Neural cell (in vitro differentiated cells): ENCODE measurements at regions not wholly inside any gene's neighbourhood (a gene's known extent, or its start where the extent isn't known, plus 50 kb on each side); places are given as distances from the start of the nearest gene placed in this dataset.

Experiments
- H2AFZ ChIP-seq: fragments of 200-600, 300-800 bp; sonication (generic), shearing (Covaris generic); 2 replicates; pipeline ENCODE4 v1.6.0; 2014; ENCODE audit warnings: low read depth, mild to moderate bottlenecking, antibody characterized with exemption, low read length, moderate library complexity
- H3F3A ChIP-seq: fragments of 200-600 bp; shearing (Covaris generic); 2 replicates; pipeline ENCODE4 v1.6.1; 2016; ENCODE audit warnings: mild to moderate bottlenecking, moderate library complexity, mixed read lengths, antibody characterized with exemption, low read length; ENCODE audit not compliant: insufficient read depth, poor library complexity, severe bottlenecking
- H3K27ac ChIP-seq: fragments of 200-600, 300-800 bp; sonication (generic), shearing (Covaris generic); 2 replicates; pipeline ENCODE4 v1.5.1; 2014; ENCODE audit warnings: mild to moderate bottlenecking, low read length, moderate library complexity
- H3K27me3 ChIP-seq: fragments of 300-800, 200-600 bp; sonication (generic), shearing (Covaris generic); 2 replicates; pipeline ENCODE4 v1.6.0; 2014; ENCODE audit warnings: mild to moderate bottlenecking, low read depth, low read length, moderate library complexity; ENCODE audit not compliant: insufficient read depth
- H3K36me3 ChIP-seq: fragments of 300-800, 200-600 bp; sonication (generic), shearing (Covaris generic); 2 replicates; pipeline ENCODE4 v1.5.1; 2014; ENCODE audit warnings: mild to moderate bottlenecking, antibody characterized with exemption, low read length, moderate library complexity; ENCODE audit not compliant: insufficient read depth
- H3K4me2 ChIP-seq: fragments of 300-800, 200-600 bp; sonication (generic), shearing (Covaris generic); 2 replicates; pipeline ENCODE4 v1.6.0; 2014; ENCODE audit warnings: mild to moderate bottlenecking, low read length
- H3K4me3 ChIP-seq: fragments of 300-800, 200-600 bp; sonication (generic), shearing (Covaris generic); 2 replicates; pipeline ENCODE4 v1.5.1; 2014; ENCODE audit warnings: mild to moderate bottlenecking, low read length, moderate library complexity
- H3K79me2 ChIP-seq: fragments of 200-600 bp; shearing (Covaris generic); replicated peaks from 2 replicates; pipeline ENCODE4 v1.6.0; 2014; ENCODE audit warnings: mild to moderate bottlenecking, low read length, moderate library complexity; ENCODE audit not compliant: insufficient read depth
- H3K9ac ChIP-seq: fragments of 300-800, 200-600 bp; sonication (generic), shearing (Covaris generic); 2 replicates; pipeline ENCODE4 v1.6.1; 2016; ENCODE audit warnings: mild to moderate bottlenecking, low read length, mixed read lengths
- H3K9me2 ChIP-seq: fragments of 200-600 bp; shearing (Covaris generic); 2 replicates; pipeline ENCODE4 v1.6.1; 2016; ENCODE audit warnings: mild to moderate bottlenecking, low read length, mixed read lengths; ENCODE audit not compliant: insufficient read depth
- H3K9me3 ChIP-seq: fragments of 200-600, 300-800 bp; sonication (generic), shearing (Covaris generic); 2 replicates; pipeline ENCODE4 v1.6.1; 2016; ENCODE audit warnings: mild to moderate bottlenecking, mixed run types, low read length, moderate library complexity, mixed read lengths
- H4K20me1 ChIP-seq: fragments of 200-600 bp; shearing (Covaris generic); 2 replicates; pipeline ENCODE4 v1.6.1; 2016; ENCODE audit warnings: mild to moderate bottlenecking, mixed run types; ENCODE audit not compliant: insufficient read depth
- EP300 ChIP-seq: fragments of 450-650 bp; conservative IDR thresholded peaks from 2 replicates; pipeline ENCODE4 v1.6.1; 2014; ENCODE audit warnings: antibody characterized with exemption, mild to moderate bottlenecking, moderate library complexity; ENCODE audit not compliant: poor library complexity, severe bottlenecking
- EZH2 ChIP-seq: fragments of 200-600, 300-800 bp; shearing (Covaris generic), sonication (generic); IDR thresholded peaks from 2 replicates; pipeline ENCODE4 v1.6.1; 2014; ENCODE audit warnings: antibody characterized with exemption, low read length, borderline replicate concordance, mild to moderate bottlenecking; ENCODE audit not compliant: insufficient read depth, poor library complexity, severe bottlenecking
- MXI1 ChIP-seq: fragments of 450-650 bp; conservative IDR thresholded peaks from 2 replicates; pipeline ENCODE4 v1.6.1; 2014; ENCODE audit warnings: antibody characterized with exemption, mild to moderate bottlenecking; ENCODE audit not compliant: poor library complexity, severe bottlenecking
- POLR2AphosphoS5 ChIP-seq: IDR thresholded peaks from 2 replicates; pipeline ENCODE4 v1.6.1; 2012
- RAD21 ChIP-seq: fragments of 450-650 bp; conservative IDR thresholded peaks from 2 replicates; pipeline ENCODE4 v1.6.1; 2014; ENCODE audit warnings: antibody characterized with exemption, mild to moderate bottlenecking, moderate library complexity
- SMC3 ChIP-seq: fragments of 450-650 bp; conservative IDR thresholded peaks from 2 replicates; pipeline ENCODE4 v1.6.1; 2014; ENCODE audit warnings: antibody characterized with exemption, mild to moderate bottlenecking, moderate library complexity; ENCODE audit not compliant: poor library complexity
- TAF1 ChIP-seq: IDR thresholded peaks from 2 replicates; pipeline ENCODE4 v1.6.1; 2012; ENCODE audit warnings: low read depth
- TF ChIP-seq, protein P1 (sequence below): IDR thresholded peaks from 2 replicates; pipeline ENCODE4 v1.6.1; 2012; ENCODE audit warnings: borderline replicate concordance
- TF ChIP-seq, protein P2 (sequence below): fragments of 450-650 bp; IDR thresholded peaks from 2 replicates; pipeline ENCODE4 v1.5.1; 2014; ENCODE audit warnings: antibody characterized with exemption, mild to moderate bottlenecking, moderate library complexity; ENCODE audit not compliant: poor library complexity, severe bottlenecking

DNA sequence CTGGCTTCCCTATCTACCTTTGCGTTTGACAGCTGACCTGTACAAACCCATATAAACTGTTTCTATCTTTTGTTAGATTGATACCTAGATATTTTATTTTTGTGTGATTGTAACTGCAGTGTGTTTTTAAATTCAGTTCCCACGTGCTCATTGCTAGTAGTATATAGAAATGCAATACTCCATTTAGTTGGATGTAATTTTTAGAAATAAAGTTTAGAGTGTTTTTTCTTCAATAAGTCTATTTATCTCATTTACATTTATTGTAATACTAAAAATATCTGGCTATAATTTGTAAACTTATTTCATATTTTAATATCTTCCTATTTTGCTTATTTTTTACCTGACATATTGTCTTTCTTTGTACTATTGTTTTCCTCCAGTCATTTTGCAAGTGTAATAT is 329.7 kb upstream of the ADARB2 start:
- no peak overlapping the region for H3K4me2 ChIP-seq
- no peaks in the 10 kb centered on the region for H3K9me3 ChIP-seq
- H3K9me2 ChIP-seq = no peaks in the 10 kb centered on the region
- no peak overlapping the region for H2AFZ ChIP-seq
- no peaks in the 10 kb centered on the region for H3K79me2 ChIP-seq
- no peak overlapping the region for H3K4me3 ChIP-seq
- no peaks in the 10 kb centered on the region for H3K27me3 ChIP-seq
- H3F3A ChIP-seq = no peaks in the 10 kb centered on the region
- H4K20me1 ChIP-seq = no peaks in the 10 kb centered on the region
- no peak overlapping the region for H3K9ac ChIP-seq
- TF ChIP-seq, protein P1, sequence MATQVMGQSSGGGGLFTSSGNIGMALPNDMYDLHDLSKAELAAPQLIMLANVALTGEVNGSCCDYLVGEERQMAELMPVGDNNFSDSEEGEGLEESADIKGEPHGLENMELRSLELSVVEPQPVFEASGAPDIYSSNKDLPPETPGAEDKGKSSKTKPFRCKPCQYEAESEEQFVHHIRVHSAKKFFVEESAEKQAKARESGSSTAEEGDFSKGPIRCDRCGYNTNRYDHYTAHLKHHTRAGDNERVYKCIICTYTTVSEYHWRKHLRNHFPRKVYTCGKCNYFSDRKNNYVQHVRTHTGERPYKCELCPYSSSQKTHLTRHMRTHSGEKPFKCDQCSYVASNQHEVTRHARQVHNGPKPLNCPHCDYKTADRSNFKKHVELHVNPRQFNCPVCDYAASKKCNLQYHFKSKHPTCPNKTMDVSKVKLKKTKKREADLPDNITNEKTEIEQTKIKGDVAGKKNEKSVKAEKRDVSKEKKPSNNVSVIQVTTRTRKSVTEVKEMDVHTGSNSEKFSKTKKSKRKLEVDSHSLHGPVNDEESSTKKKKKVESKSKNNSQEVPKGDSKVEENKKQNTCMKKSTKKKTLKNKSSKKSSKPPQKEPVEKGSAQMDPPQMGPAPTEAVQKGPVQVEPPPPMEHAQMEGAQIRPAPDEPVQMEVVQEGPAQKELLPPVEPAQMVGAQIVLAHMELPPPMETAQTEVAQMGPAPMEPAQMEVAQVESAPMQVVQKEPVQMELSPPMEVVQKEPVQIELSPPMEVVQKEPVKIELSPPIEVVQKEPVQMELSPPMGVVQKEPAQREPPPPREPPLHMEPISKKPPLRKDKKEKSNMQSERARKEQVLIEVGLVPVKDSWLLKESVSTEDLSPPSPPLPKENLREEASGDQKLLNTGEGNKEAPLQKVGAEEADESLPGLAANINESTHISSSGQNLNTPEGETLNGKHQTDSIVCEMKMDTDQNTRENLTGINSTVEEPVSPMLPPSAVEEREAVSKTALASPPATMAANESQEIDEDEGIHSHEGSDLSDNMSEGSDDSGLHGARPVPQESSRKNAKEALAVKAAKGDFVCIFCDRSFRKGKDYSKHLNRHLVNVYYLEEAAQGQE = no peak
- TF ChIP-seq EP300 (no peak), MXI1 (no peak), EZH2 (no peak), POLR2AphosphoS5 (no peak), TAF1 (no peak), RAD21 (no peak), SMC3 (no peak)
- TF ChIP-seq, protein P2, sequence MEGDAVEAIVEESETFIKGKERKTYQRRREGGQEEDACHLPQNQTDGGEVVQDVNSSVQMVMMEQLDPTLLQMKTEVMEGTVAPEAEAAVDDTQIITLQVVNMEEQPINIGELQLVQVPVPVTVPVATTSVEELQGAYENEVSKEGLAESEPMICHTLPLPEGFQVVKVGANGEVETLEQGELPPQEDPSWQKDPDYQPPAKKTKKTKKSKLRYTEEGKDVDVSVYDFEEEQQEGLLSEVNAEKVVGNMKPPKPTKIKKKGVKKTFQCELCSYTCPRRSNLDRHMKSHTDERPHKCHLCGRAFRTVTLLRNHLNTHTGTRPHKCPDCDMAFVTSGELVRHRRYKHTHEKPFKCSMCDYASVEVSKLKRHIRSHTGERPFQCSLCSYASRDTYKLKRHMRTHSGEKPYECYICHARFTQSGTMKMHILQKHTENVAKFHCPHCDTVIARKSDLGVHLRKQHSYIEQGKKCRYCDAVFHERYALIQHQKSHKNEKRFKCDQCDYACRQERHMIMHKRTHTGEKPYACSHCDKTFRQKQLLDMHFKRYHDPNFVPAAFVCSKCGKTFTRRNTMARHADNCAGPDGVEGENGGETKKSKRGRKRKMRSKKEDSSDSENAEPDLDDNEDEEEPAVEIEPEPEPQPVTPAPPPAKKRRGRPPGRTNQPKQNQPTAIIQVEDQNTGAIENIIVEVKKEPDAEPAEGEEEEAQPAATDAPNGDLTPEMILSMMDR = no peak
- no peaks in the 10 kb centered on the region for H3K36me3 ChIP-seq
- no peak overlapping the region for H3K27ac ChIP-seq

DNA sequence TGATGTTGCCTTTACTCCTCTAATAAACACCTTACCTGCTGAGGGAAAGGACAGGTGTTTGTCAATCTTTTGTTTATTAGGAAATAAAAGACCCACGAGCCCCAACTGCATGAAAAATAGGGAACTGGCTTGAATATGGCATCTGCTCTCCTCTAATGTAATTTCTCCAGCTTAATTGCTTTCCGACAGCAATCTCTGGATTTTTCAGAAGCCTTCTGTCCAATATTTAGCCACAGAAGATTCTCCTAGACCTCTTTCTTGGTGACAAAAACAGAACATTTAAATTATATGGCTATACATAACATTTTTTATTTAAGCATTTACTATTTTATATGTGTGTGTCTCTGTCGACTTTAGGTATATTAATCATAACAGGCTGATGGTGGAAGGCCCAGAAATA is 317.4 kb upstream of the ADARB2 start:
- no peaks in the 10 kb centered on the region for H3K27me3 ChIP-seq
- H3K36me3 ChIP-seq = no peaks in the 10 kb centered on the region
- TF ChIP-seq SMC3 (no peak), RAD21 (no peak), MXI1 (no peak), POLR2AphosphoS5 (no peak), TAF1 (no peak), EP300 (no peak)
- TF ChIP-seq, protein P2 = no peak
- no peak overlapping the region for H3K4me3 ChIP-seq
- H3K79me2 ChIP-seq = no peaks in the 10 kb centered on the region
- no peak overlapping the region for H3K27ac ChIP-seq
- H3F3A ChIP-seq = no peaks in the 10 kb centered on the region
- H3K9me3 ChIP-seq = no peaks in the 10 kb centered on the region
- H2AFZ ChIP-seq = no peak overlapping the region
- H4K20me1 ChIP-seq = no peaks in the 10 kb centered on the region
- H3K9ac ChIP-seq = no peak overlapping the region
- H3K9me2 ChIP-seq = no peaks in the 10 kb centered on the region
- H3K4me2 ChIP-seq = no peak overlapping the region
